ENCODE measurements at regions not wholly inside any gene's neighbourhood (a gene's known extent, or its start where the extent isn't known, plus 50 kb on each side); places are given as distances from the start of the nearest gene placed in this dataset.

DNA sequence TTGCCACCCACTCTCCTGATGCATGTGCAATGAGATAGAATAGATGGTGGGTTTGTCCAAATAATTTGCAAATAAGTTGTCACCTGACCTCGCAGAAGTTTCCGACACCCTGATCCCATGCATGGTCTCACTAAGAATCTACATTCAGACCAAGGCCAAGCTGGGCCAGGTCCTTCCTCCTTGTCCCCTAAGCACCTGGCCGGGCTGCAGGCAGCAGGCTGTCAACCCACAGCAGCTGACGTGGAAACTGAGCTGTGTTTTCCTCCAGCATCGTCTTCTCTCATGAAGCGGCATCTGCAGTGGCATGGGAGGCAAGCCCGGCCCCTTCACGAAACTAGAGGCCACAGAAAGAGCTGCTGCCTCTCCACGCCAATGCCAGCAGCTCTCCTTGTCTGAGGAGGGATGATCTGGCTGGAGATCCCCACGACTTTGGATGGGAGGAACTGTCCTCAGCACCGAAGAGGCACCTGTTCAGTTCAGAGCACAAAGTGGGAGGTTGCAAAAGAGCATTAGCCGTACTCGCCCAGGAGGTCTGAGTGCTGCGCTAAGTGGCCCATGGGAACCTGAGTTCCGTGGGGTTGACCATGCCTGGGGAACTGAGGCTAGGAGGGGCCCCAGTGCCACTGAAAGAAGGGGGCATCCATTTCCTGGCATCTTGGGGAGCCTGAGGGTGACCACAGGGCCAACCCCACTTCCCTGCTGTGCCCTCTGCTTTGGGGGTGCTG is 110.5 kb upstream of the INSIG1 start:
- TF ChIP-seq CTCF (IDR thresholded peaks at IDR 0.05): no peak
- TF ChIP-seq EZH2phosphoT487 (IDR thresholded peaks at IDR 0.05): no peak

Measured in neural progenitor cell (in vitro differentiated cells).